GM18511 (cell line): ENCODE measurements at regions not wholly inside any gene's neighbourhood (a gene's known extent, or its start where the extent isn't known, plus 50 kb on each side); places are given as distances from the start of the nearest gene placed in this dataset.
"Not testable (repeated sequence)": the region's sequence is repeated elsewhere in the genome, so short reads cannot be mapped to it uniquely, and the experiment has no call there.

ENCODE experiments used
- ATAC-seq: cut with Tn5 transposase; IDR thresholded peaks from one replicate; pipeline ENCODE4 v1.9.1; 2021; ENCODE audit warnings: mild to moderate bottlenecking, moderate library complexity; ENCODE audit not compliant: unreplicated experiment

DNA sequence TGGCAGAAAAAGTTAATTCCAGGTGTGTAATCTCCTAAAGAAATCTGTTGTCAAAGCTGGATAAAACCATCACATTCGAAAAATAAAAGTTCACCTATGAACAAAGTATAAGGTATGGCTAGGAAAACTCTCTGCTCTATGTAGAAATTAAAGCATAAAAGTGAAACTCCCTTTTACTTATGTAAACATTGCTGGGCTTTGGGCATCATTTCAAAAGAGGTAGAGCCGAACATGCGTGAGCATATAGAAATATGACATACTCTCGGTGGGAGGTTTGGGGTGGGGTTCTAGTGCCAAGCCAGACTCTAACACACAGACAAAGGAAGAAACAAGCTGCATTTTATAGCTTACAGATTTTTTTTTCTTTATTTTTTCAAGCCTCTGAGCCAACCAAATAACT, 306.8 kb upstream of the ATP11B start:
- no peak for ATAC-seq

DNA sequence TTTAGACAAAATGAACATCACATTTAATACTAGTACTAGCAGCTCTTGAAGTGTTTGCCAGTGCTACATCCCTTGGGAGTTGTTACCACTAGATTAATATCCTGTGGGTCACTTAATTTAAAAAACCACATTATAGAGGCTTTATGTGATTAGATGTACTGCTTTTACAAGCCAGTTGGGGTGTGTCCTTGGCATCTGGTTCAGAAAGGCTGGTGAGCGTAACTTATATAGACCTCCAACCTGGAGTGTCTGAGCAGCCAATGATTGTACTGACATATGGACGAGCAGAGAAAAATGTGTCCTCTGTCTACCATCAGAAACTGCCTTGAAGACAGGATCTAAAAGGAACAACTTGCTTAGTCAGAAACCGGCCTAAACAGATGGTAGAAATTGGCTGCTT, 306.2 kb upstream of the ATP11B start:
- ATAC-seq: no peak

DNA sequence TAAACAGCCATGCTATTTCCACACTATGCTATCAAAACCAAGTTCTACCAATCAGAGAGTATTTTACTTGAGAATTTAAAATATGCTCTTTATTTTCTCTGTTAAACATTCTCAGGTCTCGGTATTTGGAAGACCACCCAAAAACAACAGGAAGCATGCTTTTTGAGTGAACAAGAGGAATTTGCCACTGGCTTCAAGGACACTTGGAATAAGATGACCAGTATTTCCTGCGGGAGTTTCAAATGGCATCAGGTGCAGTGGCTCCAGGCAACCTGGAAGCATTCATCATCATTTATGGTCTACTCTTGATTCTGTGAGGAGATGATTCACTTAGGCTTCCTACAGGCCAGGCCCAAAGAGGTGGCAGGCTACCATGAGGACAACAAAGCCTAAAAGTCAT, 305.7 kb upstream of the ATP11B start:
- ATAC-seq: no peak

DNA sequence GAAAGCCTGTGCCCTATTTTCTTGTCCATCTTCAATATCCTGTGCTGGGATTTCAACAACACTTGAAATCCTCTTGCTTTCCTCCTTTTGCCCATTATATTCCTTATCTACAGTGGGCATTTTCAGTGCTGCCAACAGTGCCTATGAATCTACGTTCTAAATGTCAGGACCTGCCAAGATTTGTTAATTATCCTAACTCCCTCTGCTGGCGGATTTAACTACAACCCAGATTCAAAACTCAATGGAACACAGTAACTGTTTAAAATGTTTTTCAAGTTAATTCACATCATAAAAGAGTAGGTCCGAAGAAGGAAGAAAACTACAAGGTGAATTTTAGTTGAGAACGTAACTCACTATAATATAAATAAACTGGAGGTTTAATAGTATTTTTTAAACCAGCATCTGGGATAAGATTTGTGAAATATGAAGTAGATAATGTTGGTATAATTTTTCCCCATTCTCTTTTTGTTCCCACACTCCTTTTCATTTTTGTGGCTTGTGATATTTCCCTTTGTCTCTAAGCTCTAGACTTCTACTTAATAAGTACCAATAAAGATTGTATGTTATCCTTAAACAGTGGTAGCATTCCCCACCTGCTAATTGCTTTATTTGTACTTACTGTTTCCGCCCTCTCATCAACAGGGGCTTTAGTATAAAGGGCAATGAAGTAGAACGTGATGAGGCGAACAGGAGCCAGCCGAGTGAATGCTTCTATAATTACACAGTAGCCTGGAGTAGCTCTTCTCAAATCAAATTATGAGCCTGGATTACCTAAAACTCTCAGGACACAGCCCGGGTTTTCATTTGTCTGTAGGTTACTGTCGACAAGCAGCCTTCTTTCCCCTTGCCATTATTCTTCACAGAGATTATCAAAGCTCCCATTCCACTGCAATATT, 302.5 kb upstream of the ATP11B start:
- no peak for ATAC-seq

DNA sequence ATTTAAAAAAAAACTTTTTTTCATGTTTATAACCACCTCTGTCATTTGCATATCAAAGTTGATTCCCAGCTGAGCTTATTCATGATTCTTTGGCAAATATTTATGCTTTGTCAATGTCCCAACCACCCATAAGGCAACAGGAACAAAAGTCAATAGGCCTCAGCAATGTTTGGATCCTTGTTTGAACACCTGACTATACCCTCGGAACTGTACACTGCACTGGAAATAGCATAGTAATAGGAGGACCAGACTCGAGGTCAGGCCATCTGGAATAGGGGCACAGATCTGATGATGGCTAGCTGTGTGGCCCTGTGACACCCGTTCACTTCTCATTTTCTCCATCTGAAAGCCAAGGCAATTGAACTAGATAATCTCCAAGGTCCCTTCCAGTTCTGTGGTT, 301.7 kb upstream of the ATP11B start:
- ATAC-seq: no peak

DNA sequence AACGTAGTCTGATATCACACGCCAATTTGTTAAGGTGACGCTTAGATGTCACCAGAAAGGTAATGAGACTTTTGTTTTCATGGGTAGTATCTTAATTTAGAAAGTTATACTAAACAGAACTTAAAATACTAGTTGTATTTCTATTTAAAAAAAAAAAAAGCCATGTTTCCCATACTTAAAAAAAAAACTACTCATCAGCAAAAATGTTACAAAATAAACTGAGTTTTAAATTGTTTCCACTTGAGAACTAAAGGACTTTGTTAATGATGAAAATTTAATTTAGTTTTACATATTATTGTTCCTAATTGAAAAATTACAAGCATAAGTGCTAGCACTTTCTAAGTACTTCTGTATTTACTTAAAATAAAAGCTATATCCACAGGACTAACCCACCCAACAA, 300.8 kb upstream of the ATP11B start:
- no peak for ATAC-seq

DNA sequence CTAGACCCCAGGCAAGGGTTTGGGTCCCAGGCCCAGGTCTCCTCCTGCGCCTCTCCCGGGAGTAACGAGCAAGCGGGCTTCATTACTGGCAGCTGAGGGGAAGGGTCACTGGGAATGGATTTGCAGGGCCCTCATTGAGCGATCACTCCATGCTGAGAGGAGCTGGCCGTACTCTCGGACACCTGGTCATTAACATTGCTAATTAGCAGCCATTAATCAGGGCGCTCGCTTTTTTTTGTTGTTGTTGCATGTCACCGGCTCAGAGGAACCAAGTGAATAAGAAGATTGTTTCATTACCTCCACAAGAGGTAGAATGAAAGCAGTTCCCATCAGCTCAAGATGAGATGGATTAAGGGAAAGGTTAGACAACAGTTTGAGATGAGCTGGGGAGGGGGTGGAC, 293.0 kb upstream of the ATP11B start:
- ATAC-seq: no peak

DNA sequence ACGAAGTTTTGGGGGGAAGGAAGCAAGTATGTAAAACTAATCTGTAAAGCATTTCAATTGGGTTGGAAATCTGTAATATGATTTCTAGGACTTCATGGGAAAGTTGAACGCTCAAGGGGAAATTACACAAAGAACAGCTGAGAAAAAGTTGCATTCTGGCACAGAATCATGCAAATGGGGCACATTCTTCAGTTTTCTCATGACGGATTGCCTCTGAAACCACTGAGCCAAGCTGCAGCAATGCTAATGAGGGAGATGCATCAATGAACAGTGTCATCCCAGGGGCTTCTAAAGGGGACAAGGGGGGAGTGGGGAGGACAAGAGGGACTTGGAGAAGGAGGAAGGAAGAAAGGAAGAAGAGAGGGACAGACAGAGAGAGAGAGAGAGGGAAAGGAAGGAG, 291.4 kb upstream of the ATP11B start:
- no peak for ATAC-seq

DNA sequence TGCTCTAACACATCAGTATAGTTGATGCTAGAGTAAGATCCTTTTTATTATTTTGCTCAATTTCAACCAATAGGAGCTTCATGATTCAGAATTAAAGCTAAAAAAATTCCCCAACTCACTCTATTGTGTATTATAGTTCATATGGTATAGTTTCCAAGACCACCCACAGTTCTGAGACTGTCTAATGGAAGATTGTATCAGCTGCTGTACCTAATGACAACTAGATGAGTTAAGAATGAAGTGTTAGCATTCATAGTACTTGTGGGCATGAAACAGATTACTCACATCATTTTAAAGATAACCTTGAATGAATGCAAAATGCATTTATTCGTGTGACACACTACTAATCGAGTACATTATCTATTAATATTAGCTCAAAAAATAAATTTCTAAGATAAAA, 289.9 kb upstream of the ATP11B start:
- ATAC-seq: no peak

DNA sequence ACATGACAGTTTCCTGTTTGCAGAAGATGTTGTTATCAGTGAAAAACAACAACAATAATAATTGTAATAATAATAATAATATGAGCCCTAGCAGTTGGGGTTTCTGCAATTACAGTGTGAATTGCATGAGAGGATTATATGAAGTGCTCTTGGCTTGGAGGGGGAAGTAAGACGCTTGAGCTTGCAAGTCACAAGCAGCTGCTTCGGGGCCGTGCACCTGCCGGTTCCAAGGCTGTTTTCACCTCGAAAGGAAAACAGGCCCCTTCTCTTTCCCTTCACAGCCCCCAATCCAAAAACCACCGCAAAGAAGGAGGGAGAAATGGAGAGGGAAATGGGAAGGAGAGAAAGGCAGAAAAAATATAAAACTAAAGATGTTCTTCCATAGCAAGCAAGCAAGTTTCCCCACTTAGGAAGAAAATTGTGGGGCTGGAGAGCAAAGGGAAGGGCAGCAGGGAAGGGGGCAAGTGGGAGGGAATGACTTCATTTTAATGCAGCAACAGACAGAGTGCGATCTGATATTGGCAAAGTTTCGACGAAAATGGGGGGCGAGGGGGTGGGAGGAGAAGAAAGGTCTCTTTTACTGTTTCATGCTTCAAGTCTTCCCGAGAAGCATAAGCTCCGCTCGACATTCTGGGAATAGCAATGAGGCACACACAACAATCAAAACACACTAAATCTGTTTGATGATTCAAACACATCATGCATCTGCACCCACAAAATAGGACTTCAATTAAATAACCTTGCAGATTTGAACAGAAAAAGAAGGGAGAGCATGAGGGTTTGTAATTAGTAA, 284.2 kb upstream of the ATP11B start:
- ATAC-seq: no peak

DNA sequence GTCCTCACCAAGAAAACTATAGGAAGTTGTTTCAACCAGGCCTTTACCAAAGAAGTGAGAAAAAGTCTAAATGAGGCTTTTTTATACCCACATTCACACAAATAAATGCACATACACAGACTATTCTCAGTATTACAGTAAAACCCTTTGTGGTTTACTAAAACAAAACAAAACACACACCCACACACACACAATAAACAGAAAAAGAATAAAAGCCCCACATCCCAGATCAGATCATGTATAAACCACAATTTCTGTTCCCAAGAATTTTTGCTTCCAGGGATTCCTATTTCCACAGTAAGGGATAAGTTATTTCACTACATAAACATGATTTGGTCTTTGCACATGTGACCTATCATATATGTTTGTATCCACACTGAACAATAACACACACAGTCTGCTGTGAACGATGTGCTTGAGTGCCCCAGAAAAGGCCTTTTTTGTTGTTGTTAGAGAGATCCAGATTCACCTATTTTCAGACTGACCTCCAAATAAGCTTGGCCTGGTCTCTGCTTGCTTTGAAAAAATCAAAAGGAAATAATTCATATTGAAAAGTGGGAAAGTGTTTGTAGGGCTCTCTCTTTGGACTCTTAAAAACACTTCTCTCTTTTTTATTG, 283.4 kb upstream of the ATP11B start:
- no peak for ATAC-seq

DNA sequence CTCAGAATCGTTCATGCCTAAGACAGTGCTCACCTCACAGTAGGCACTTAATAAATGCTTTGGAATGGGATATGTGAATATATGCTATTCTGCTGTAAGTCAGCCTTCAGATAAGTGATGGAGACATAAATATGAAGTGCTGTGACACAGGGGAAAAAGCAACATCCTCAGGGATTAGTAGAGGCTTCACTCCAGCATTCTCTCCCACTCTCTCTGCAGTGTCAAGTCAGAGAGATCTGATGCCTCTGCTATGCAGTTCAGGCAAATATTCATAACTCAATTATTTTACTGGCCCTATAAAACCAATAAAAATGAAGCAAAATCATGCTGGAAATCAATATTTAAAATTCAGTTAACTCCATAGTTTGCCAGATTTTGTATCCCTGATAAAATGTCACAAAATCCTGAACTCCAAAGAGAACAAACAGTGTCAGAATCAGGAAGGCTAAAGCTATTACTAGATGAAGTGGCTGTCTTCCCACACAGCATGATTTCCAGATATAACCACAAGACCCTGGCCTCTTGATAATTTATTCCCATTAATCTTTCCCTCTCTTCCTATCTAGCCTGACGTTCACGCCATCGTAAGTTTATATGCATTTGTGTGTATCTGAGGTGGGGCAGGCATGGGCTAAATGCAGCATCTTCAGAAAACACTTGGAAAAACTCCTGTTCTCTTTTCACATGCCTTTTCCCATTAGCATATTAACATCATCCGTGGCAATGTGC, 278.9 kb upstream of the ATP11B start:
- ATAC-seq: no peak

DNA sequence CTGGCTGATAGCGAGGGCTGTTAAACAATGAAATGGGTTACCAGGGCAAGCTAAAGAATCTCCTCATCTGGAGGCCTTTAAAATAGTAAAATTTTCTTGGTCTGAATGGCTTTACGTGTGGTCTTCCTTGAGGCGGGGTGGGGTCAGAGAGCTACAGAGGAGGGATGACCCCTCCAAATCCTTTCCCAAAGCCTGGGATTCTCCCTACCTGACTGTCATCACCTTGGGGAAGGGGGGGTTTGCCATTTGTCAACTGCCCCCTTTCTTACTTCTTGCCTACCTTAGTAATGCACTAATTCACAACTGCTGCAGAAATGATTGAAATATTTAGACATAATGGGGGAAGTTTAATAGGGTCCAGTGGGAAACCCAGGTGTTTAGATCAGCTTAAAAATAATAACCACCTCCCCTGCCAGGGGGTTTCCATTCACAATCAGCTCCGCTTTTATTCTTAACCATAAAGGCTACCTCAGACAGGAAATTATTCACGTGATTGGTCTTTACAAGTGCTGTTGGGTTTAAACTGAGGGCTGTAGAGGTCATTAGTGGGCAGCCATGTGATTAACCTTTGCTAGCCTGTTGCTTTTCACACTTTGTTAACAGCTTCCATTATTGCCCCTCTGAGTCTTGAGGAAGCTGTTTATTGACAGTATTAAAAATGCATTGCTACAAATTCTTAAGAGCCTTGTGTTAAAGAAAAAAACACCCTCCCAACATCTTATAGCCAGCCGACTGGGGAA, 276.5 kb upstream of the ATP11B start:
- ATAC-seq: no peak

DNA sequence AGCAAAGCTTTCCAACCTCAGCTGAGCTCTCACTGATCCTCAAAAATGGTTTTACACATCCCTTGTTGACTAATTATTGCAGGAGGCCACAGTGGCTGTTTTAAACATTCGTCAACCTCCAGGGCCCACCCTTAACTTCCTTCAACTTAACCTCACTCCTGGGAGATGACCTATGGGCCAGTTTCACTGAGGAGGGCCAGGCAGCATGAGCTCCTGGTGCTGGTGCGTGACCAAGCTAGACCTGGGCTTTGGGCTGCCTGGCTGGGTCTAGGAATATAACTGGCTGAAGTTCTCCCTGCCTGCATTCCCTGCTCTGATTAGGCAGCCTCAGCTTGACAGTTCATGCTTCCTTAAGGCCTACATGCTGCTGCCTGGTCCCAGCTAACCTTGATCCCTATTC, 273.7 kb upstream of the ATP11B start:
- no peak for ATAC-seq

DNA sequence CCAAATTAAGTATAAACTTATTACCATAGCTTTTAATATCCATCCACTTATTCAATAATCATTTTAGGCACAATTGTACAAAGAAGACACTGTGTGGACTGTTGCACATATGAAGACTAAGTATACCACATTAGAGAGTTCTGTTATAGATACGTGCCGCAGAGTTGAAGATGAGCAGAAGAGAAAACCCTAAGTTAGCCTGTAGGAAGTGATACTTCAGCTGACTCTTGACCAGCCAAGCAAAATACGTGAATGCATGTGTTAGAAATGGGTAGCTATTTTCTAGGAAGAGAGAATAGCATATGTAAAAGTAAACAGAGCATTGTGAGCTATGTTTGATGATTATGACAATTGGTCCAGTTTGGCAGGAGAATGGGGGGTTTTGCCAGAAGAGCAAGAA, 272.0 kb upstream of the ATP11B start:
- ATAC-seq: peak; percentile 67

DNA sequence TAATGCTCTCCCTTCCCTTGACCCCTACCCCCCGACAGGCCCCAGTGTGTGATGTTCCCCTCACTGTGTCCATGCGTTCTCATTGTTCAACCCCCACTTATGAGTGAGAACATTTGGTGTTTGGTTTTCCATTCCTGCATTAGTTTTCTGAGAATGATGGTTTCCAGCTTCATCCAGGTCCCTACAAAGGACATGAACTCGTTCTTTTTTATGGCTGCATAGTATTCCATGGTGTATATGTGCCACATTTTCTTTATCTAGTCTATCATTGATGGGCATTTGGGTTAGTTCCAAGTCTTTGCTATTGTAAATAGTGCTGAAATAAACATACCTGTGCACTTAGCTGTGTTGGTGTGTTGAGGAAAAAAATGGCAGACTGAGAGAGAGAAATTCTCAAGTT, 269.9 kb upstream of the ATP11B start:
- ATAC-seq: not testable (repeated sequence)

DNA sequence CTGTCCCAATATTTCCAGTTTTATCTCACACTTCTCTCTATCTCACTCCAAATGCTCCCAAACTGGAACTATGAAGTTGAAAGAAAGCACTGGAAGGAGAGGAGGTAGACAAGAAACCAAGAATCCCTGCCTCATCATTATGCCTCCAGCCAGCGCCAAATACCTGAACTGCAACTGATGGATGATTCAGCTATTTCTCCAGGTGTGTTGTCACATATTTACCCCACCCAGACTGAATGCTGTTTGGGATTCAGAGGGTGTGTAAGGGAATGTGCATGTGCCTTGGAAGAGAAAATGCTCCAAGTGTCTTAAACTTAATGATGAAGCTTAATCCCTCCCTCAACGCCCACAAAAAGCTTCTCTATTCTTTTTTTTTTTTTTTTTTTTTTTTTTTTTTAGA, 269.5 kb upstream of the ATP11B start:
- no peak for ATAC-seq

DNA sequence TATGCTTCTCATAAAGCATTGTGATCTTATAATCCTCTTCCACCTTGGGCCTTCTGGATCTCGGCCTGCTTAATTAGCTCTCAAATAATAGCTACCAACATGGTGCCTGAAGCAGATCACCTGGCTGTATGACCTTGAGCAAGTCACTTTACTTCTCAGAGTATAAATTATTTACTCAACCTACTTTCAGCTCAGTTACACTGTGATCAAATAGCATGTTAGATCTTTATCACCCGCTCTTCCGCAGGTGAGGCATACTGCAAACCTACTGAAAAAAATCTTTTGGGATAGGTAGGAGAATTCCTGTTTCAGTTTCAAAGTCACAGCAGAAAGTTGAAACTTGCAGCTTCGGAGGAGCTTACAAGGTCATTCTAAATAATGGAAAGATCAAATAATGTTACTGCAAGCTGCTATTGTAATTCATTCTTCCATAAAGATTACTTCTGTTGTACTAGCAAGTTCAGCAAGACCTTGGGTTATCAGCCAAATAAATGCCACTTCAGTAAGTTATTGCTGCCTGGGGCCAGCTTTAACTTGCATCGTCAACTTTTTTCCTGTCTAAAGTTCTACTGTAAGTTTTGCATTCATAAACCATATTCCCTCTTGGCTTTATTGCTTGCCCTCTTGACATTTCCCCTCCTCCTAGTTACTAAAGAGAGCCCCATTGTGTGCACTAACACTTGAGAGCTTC, 268.4 kb upstream of the ATP11B start:
- no peak for ATAC-seq

DNA sequence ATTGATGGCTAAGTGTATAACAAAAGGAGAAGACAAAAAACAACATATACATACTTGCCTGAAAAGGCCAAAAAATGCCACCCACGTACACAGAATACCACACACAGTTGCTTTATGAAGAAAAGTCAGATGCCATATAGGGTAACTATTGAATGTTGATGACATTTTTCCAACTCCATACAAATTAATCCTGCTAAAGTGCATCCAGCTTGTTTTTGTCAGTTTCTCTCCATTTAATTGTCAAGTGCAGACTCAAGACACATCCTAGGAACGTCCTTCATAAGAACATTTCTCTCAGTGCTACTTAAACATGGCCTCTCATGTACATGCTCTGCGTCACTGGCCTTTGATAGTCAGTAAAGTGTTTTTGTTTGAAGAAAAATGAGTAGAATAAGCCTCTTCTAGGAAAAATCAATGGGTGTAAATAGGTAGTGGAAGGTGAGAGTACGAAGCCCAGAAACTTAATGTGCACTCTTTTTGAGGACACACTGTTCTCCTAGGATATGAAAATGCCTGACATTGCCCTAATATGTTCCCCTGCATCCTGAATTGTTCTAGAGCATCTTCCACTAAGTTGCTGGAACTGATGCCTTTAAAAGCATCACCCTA, 267.4 kb upstream of the ATP11B start:
- no peak for ATAC-seq
